Spleen (tissue), 7 donors: ENCODE measurements at regions not wholly inside any gene's neighbourhood (a gene's known extent, or its start where the extent isn't known, plus 50 kb on each side); places are given as distances from the start of the nearest gene placed in this dataset.

ENCODE experiments used
- CTCF ChIP-seq, 11 experiments: fragments of 200-600 bp in 7 of 11; fragments of 450-650 bp in 4 of 11; sonication (generic) in 4 of 11; IDR thresholded peaks in 8 of 11; conservative IDR thresholded peaks in 3 of 11; 1 replicate in 7 of 11; 2 replicates in 4 of 11; pipeline versions ENCODE4 v1.4.0 to v1.8.0; 2016 to 2021; ENCODE audit warnings: antibody characterized with exemption in 11 of 11, inconsistent platforms in 4 of 11, mild to moderate bottlenecking in 1 of 11
- POLR2A ChIP-seq, 3 donors: fragments of 450-650 bp; IDR thresholded peaks; one replicate each; pipeline ENCODE4 v1.5.1; 2017; ENCODE audit warnings: antibody characterized with exemption in 3 of 3, mild to moderate bottlenecking in 1 of 3
- POLR2AphosphoS5 ChIP-seq, 3 donors: sonication (generic); formaldehyde crosslinking; IDR thresholded peaks; one replicate each; pipeline ENCODE4 v1.5.1; 2017; ENCODE audit warnings: antibody characterized with exemption in 3 of 3
- donor health status: DM: no; HTN: no; CAD: no; lungs with moderate emphysema.
- donor health status: DM: no; HTN: no; CAD: no.
- donor health status: DM: no; HTN: no; CAD: no.

DNA sequence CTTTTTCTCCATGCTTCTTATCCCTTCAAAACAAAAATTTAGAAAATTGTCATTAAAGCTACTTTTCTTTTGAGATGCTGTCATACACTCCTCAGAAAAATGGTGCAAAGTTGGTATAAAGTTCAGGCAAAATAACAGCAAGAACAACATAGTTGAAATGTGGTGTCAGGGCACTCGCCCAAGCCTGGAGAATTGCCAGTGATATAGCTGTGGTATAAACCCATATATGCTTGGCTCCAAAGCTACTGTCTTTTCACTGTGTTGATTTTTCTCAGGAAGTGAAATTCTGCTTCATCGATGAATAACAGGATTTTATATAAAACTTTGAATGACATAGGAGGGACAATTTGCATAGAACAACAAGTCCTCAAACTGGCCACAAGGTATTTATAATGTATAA is 2532.9 kb downstream of the PCDH9 start:
- TF ChIP-seq CTCF (IDR thresholded peaks at IDR 0.05 in 8 of 11, conservative IDR thresholded peaks at IDR 0.05 in 3 of 11) (no peak), POLR2AphosphoS5 (IDR thresholded peaks at IDR 0.05) (no peak), POLR2A (IDR thresholded peaks at IDR 0.05) (no peak)
